ENCODE measurements at regions not wholly inside any gene's neighbourhood (a gene's known extent, or its start where the extent isn't known, plus 50 kb on each side); places are given as distances from the start of the nearest gene placed in this dataset.
A peak's percentile ranks its signal among the peaks of the same experiment; 100 is the strongest.
"Not testable (repeated sequence)": the region's sequence is repeated elsewhere in the genome, so short reads cannot be mapped to it uniquely, and the experiment has no call there.

DNA sequence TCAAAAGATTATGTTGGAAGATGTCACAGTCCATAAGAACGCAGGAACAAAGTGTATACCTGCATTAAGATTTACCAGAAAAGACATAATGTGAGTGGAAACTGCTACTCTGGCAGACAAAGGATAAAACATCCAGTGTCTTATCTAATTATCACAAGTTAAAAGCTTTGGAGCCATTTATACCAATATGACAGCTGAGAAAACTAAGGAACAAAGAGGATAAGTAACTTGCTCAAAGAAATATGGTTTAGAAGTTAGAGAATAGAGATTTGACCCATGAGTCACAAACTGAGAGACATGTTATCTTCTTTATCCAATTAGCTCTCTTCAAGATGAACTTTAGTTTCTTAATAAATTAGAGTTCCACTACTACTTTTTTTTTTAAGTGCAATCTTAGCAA lies 1473.7 kb downstream of the OTOL1 start:
- TF ChIP-seq, protein P1, sequence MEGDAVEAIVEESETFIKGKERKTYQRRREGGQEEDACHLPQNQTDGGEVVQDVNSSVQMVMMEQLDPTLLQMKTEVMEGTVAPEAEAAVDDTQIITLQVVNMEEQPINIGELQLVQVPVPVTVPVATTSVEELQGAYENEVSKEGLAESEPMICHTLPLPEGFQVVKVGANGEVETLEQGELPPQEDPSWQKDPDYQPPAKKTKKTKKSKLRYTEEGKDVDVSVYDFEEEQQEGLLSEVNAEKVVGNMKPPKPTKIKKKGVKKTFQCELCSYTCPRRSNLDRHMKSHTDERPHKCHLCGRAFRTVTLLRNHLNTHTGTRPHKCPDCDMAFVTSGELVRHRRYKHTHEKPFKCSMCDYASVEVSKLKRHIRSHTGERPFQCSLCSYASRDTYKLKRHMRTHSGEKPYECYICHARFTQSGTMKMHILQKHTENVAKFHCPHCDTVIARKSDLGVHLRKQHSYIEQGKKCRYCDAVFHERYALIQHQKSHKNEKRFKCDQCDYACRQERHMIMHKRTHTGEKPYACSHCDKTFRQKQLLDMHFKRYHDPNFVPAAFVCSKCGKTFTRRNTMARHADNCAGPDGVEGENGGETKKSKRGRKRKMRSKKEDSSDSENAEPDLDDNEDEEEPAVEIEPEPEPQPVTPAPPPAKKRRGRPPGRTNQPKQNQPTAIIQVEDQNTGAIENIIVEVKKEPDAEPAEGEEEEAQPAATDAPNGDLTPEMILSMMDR (IDR thresholded peaks at IDR 0.05; ENCODE audit: insufficient read depth, low read depth, low read length, missing control alignments): no peak
- DNase-seq (ENCODE audit: low read depth): no peak
- no peak overlapping the region for H3K4me3 ChIP-seq (ENCODE audit: low read length)

DNA sequence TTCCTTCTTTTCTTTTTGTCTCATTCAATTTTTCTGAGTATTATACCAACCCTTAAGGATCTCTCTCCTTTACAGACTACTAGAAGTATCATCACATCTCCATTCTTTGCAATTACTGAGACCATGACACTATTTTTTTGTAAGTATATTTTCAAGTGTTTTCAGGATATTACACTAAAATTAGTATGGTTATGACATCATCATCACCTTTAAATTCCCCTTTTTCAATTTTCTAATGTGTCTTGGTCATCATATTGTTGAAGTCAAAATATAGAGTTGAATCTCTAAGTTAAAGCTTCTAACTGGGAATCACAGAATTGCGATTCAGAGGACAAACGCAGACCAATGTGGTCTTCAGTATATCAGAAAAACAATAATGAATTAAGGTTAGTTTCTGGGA lies 1475.1 kb downstream of the OTOL1 start:
- no peak overlapping the region for H3K4me3 ChIP-seq (ENCODE audit: low read length)
- TF ChIP-seq, protein P1 (IDR thresholded peaks at IDR 0.05; ENCODE audit: insufficient read depth, low read depth, low read length, missing control alignments): no peak

DNA sequence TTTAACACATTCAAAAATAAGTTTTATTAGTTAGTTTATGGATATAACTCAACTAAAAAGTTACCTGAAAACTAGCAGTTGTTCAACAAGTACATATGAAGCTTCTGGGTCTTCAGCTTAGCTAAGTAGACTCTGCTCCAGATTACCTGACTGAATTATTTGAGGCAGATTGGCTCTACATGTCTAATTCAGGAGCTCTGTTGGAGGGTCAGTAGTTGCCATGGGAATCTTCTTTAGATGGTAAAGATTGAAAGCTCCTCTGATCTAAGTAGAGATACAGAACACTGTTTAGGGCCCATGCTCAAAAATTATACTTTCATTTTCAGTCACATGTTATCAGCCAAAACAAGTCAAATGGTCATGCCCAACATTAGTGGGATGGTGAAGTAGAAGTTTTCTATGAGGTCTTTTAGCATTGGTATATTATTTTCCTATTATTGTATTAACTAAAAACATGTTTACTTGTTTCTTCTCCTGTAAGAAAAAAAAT lies 1476.9 kb downstream of the OTOL1 start:
- H3K4me3 ChIP-seq (ENCODE audit: low read length): no peak overlapping the region
- no peak for DNase-seq (ENCODE audit: low read depth)

More for the DNA sequence above, 1475.1 kb downstream of the OTOL1 start:
- DNase-seq (ENCODE audit: low read depth): no peak

DNA sequence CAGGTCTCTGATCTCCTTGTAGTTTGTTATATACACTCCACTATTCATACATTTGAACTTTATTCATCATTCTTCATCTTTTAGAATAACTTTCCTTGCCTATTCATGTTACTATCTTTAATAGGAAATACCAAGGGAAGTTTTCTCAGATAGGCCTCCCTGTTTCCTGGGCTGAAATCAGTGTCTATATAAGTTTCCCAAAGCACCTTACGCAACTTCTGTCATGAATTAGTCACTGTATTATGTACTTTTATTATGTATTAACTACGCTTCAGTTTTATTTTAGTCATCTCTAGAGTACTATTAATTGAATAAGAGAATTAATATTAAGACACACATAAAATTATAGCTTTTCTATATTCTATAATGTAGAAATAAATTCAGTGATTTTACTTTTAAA lies 1481.5 kb downstream of the OTOL1 start:
- DNase-seq (ENCODE audit: low read depth): peak; percentile 61
- H3K4me3 ChIP-seq (ENCODE audit: low read length): no peak overlapping the region
- TF ChIP-seq, protein P1 (IDR thresholded peaks at IDR 0.05; ENCODE audit: insufficient read depth, low read depth, low read length, missing control alignments): no peak

More for the DNA sequence above, 1476.9 kb downstream of the OTOL1 start:
- TF ChIP-seq, protein P1 (IDR thresholded peaks at IDR 0.05; ENCODE audit: insufficient read depth, low read depth, low read length, missing control alignments): no peak

DNA sequence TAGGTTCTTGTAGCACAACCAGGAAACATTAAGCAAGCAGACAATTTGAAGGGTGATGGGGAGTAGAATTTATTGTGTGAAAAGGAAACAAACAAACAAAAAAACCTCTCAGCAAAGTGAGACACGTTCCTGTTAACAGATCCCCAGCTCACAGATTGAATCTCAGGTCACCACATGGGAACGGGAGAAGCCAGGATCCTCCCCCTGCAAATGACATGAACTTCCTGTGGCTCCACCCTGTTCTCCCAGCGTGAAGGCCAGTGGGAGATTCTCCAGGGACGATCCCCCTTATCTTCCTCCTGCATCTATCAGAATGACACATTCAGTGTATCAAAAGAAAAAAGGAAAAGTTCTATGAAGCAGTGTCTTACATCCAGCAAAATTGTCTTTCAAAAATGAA lies 1488.1 kb downstream of the OTOL1 start:
- no peak overlapping the region for H3K4me3 ChIP-seq (ENCODE audit: low read length)
- TF ChIP-seq, protein P1 (IDR thresholded peaks at IDR 0.05; ENCODE audit: insufficient read depth, low read depth, low read length, missing control alignments): no peak
- DNase-seq (ENCODE audit: low read depth): no peak

DNA sequence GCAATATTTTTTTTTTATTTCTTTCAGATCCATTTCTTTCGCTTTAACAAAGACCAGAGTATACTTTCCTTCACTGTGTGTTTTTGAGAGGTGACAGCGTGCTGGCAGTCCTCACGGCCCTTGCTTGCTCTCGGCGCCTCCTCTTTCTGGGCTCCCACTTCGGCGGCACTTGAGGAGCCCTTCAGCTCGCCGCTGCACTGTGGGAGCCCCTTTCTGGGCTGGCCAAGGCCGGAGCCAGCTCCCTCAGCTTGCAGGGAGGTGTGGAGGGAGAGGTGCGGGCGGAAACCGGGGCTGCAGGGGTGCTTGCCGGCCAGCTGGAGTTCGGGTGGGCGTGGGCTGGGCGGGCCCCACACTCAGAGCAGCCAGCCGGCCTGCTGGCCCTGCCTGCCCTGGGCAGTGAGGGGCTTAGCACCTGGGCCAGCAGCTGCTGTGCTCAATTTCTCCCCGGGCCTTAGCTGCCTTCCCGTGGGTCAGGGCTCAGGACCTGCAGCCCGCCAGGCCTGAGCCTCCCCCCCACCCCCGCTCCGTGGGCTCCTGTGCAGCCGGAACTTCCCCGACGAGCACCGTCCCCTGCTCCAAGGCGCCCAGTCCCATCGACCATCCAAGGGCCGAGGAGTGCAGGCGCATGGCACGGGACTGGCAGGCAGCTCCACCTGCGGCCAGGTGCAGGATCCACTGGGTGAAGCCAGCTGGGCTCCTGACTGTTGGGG lies 1490.6 kb downstream of the OTOL1 start:
- DNase-seq (ENCODE audit: low read depth): not testable (repeated sequence)

DNA sequence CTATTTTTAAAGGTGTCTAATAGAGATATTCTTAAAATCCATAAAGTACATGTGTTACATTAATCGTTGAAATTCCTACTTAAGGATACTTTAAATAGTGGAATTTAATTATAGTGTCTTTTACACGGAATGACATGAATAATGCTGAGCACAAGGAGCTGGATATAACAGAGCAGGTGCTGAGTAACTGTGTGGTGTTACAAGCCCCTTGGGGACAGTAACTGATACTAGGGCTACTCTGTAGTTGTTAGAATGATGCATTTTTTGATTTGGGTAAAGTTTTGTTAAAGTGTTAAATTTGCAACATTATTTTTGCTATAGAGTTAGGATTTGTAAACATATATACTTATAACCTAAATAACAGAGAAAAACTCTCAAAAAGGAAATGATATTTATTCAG lies 1496.1 kb downstream of the OTOL1 start:
- TF ChIP-seq, protein P1 (IDR thresholded peaks at IDR 0.05; ENCODE audit: insufficient read depth, low read depth, low read length, missing control alignments): no peak
- DNase-seq (ENCODE audit: low read depth): no peak
- H3K4me3 ChIP-seq (ENCODE audit: low read length): no peak overlapping the region

More for the DNA sequence above, 1490.6 kb downstream of the OTOL1 start:
- not testable (repeated sequence) for H3K4me3 ChIP-seq (ENCODE audit: low read length)

Data from epithelial cell of esophagus (primary cell).